IPS-15b (cell line): ENCODE measurements at regions not wholly inside any gene's neighbourhood (a gene's known extent, or its start where the extent isn't known, plus 50 kb on each side); places are given as distances from the start of the nearest gene placed in this dataset.

Source experiments
- H3K27me3 ChIP-seq: one replicate; pipeline ENCODE4 v1.6.1; 2013; ENCODE audit warnings: low read length; ENCODE audit not compliant: control insufficient read depth, insufficient read depth
- H3K36me3 ChIP-seq: one replicate; pipeline ENCODE4 v1.6.1; 2013; ENCODE audit warnings: low read length; ENCODE audit not compliant: control insufficient read depth, insufficient read depth
- H3K4me1 ChIP-seq: one replicate; pipeline ENCODE4 v1.6.1; 2013; ENCODE audit warnings: mild to moderate bottlenecking, low read length; ENCODE audit not compliant: control insufficient read depth, insufficient read depth
- H3K4me3 ChIP-seq: one replicate; pipeline ENCODE4 v1.5.1; 2013; ENCODE audit warnings: low read depth, low read length
- H3K9ac ChIP-seq: one replicate; pipeline ENCODE4 v1.6.1; 2013; ENCODE audit warnings: low read depth, mild to moderate bottlenecking, low read length
- H3K9me3 ChIP-seq: one replicate; pipeline ENCODE4 v1.6.1; 2013; ENCODE audit warnings: mild to moderate bottlenecking, low read length; ENCODE audit not compliant: control insufficient read depth, insufficient read depth

DNA sequence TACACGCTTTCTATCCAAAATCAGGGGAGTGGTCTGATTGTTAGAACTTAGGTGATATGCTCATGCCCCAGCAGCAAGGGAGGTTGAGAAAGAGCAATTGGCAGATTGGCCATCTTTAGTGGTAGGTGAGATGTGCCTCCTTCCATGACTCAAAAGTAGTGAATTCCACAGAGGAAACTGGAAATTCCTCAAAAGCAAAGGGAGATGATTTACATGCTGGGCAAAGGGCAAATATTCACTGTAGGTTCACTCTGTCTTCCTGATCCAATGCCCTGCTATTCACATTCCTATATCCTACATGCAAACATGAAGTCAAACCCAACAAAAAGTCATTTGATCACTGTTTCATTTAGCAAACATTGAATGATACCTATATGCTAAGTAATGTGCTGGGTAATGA, 130.1 kb upstream of the ZNF608 start:
- Histone ChIP-seq H3K4me1 (peaks cover 19% of the 10 kb centered on the region), H3K9ac (no peak overlapping the region), H3K27me3 (no peaks in the 10 kb centered on the region), H3K9me3 (no peaks in the 10 kb centered on the region), H3K4me3 (no peak overlapping the region), H3K36me3 (no peaks in the 10 kb centered on the region)

DNA sequence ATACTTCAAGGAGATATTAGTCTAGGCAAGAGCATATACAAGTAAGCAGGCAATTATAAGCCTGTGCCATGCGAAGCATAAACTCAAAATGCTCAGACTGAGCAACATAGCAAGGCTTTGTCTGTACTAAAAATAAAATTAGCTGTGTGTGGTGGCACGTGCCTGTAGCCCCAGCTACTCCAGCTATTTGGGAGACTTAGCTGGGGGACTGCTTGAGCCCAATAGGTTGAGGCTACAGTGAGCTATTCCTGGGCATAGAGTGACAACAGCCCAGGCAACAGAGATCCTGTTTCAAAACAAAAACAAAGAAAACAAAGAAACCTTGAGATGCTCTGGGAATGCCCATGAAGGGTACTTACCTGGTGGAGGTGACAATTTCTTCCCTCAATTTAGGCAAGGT, 130.5 kb upstream of the ZNF608 start:
- Histone ChIP-seq H3K9ac (no peak overlapping the region), H3K4me1 (peaks cover 19% of the 10 kb centered on the region), H3K36me3 (no peaks in the 10 kb centered on the region)

DNA sequence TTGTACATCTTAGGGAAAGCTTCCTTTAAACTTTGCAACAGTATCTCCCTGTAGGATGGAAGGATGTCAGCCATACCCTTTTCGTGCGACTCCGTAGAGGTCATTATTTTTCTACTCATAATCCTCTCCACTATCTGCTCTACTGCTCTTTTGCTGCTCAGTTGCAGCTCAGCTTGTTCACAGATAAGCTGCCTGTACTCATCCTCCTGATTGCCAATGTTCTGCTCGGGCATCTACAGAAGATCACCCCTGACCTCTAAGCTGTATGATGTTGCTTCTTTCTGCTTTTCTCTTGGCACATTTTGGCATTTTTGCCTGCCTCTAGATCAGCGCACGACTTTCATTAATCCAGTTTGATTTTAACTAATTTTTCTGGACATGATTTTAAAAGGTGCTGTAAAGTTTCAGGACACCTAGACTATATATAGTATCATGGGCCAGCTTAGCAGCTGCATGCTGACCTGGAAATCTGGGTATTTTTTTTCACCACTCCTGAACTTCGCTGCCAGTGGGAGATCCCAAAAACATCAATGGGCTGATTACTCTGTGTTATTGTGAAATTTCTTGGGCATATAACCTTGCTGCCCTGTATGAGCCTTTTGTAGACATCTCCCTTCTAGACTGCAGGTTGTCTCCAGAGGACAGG, 131.2 kb upstream of the ZNF608 start:
- Histone ChIP-seq H3K4me1 (peaks cover 19% of the 10 kb centered on the region), H3K9me3 (no peaks in the 10 kb centered on the region), H3K9ac (no peak overlapping the region), H3K36me3 (no peaks in the 10 kb centered on the region), H3K27me3 (no peaks in the 10 kb centered on the region), H3K4me3 (no peak overlapping the region)

More for the DNA sequence above, 130.5 kb upstream of the ZNF608 start:
- Histone ChIP-seq H3K27me3 (no peaks in the 10 kb centered on the region), H3K9me3 (no peaks in the 10 kb centered on the region), H3K4me3 (no peak overlapping the region)

DNA sequence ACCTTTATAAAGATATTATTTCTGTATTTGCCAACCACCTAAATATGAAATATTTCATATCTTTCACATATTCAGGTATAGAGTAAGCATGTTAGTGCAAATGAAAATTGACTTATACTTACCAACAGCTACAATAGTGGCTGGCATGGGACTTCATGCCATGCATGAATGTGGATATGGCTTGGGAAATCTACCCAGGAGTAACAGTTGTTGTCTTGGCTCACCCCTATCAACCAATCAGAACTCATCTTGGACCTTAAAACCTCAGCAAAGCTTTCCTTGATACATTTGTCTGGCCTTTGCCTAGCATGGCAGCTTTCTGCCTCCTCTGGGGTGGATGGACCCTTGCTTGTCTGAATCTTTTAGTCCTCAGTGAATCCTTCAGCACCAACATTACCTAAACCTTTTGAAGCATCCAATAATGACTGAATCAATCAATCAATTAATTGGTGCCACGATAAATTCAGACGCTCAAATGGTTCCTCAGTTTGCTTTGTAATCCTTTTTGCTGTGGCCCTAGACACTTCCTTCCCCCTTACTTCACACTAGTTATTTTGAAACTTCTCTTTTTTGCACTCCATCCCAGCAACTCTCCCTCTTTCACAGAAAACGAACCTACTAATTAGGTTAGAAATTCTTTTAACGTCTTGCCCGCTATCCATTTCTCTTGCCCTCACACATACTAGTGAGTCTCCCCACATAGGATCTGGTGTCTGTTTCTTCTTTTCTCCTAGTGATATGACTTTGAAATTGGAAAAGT, 132.3 kb upstream of the ZNF608 start:
- peaks cover 15% of the 10 kb centered on the region for H3K4me1 ChIP-seq
- no peaks in the 10 kb centered on the region for H3K27me3 ChIP-seq
- no peak overlapping the region for H3K4me3 ChIP-seq
- no peaks in the 10 kb centered on the region for H3K9me3 ChIP-seq
- no peak overlapping the region for H3K9ac ChIP-seq
- no peaks in the 10 kb centered on the region for H3K36me3 ChIP-seq

DNA sequence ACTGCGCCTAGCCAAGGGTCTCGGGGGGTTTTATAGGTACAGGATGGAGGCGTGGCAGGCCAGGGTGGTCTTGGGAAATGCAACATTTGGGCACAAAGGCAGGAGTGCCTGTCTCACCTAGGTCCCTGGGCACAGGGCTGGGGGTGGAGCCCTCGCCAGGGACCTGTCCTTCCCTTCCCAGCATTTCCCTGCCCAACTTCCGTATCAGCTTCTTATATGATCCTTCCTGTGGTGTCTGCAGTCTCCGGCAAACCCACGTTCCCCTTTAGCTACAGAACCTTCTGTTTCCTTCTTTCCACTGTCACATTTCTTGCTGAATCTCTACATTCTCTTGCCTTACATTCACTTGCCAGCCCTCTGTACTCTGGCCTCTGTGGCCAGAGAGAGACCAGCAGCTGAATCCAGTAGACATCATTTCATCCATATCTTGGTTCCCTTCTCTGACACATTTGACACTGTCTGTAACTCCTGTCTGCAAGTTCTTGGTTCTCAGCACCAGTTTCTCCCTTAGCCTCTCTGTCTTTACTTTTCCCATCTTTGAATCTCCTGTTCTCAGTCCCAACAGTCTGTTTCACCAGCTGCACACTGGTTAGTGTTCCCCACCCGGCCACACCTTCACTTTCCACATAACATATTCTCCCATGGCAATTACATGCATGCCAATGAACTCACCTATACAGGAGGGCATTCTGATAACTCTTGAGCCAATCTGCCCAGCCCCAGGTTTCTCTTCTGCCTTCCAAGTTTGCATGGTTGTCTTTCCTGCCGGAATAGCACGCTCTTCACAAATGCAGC, 134.7 kb upstream of the ZNF608 start:
- Histone ChIP-seq H3K9me3 (no peaks in the 10 kb centered on the region), H3K4me1 (peaks cover 3% of the 10 kb centered on the region), H3K4me3 (no peak overlapping the region), H3K36me3 (no peaks in the 10 kb centered on the region), H3K9ac (no peak overlapping the region), H3K27me3 (no peaks in the 10 kb centered on the region)

DNA sequence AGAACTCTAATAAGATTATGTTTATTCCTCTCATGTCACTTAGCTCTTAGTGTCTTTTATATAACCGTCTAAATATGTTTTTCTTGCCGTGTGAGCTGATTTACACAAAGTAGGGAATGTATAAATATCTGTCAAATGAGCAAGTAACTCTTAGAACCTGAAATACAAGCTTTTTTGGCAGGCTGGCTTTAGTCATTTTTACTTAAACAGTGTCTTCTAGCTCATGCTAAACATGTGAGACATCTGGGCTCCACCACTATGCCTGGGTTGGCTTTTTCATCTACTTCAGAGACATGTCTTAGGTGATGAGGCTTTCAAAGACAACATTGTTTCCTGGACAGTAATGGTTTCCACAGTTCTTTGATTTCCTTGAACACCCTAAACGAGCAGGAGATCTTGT, 137.2 kb upstream of the ZNF608 start:
- H3K36me3 ChIP-seq: no peaks in the 10 kb centered on the region
- H3K9me3 ChIP-seq: no peaks in the 10 kb centered on the region
- H3K9ac ChIP-seq: no peak overlapping the region
- H3K27me3 ChIP-seq: no peaks in the 10 kb centered on the region
- no peak overlapping the region for H3K4me3 ChIP-seq
- peaks cover 10% of the 10 kb centered on the region for H3K4me1 ChIP-seq

DNA sequence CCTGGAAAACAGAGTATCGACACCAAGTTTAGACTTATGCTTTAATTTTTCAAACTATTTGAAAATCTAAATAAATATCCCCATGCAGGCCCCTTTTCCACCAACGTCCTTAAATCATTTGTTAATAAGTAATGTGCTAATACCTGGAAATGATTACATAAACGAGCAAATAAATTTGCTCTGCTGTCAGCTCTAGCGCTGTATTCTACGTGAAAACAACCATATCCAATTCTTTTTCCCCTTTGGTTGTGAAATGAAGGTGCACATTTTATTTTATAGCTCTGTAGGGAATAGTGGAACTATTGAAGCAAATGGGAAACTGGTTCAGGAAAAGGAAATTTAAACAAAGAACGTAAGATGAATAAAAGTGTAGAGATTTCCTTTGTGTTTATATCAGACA, 137.7 kb upstream of the ZNF608 start:
- no peaks in the 10 kb centered on the region for H3K9me3 ChIP-seq
- H3K36me3 ChIP-seq: no peaks in the 10 kb centered on the region
- H3K4me3 ChIP-seq: no peak overlapping the region
- no peaks in the 10 kb centered on the region for H3K27me3 ChIP-seq
- H3K9ac ChIP-seq: no peak overlapping the region
- peaks cover 14% of the 10 kb centered on the region for H3K4me1 ChIP-seq

DNA sequence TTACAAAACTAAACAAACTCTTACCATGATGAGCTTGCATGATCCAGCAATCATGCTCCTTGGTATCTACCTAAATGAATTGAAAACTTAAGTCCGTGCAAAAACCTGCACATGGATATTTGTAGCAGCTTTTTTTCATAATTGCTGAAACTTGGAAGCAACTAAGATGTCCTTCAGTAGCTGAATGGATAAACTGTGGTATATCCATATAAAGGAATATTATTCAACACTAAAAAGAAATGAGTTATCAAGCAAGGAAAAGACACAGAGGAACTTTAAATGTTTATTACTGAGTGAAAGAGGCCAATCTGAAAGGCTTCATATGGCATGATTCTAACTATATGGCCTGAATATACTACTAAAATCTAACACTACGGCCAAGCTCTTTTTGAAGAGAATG, 139.1 kb upstream of the ZNF608 start:
- no peak overlapping the region for H3K9ac ChIP-seq
- H3K27me3 ChIP-seq: no peaks in the 10 kb centered on the region
- no peaks in the 10 kb centered on the region for H3K9me3 ChIP-seq
- H3K36me3 ChIP-seq: no peaks in the 10 kb centered on the region
- no peak overlapping the region for H3K4me3 ChIP-seq
- peaks cover 21% of the 10 kb centered on the region for H3K4me1 ChIP-seq

DNA sequence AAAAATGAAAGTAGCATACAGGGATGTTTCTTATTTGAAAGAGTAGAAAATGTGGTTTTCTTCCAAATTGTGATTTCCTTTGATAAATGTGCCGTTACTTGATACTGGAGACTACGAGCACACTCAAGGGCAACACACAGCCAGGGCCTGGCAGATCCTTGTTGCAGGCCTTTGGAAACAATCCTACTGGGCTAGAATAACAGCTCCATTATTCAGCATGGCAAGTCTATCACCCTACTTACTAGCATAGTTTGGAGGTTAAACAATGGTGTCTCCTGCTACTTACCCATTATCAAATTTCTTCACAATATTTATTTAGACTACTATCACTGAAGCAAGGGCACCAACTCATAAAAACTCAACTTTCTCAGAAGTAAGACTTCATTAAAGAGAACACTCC, 140.8 kb upstream of the ZNF608 start:
- Histone ChIP-seq H3K4me1 (peaks cover 21% of the 10 kb centered on the region), H3K9me3 (no peaks in the 10 kb centered on the region), H3K27me3 (no peaks in the 10 kb centered on the region), H3K9ac (no peak overlapping the region), H3K4me3 (no peak overlapping the region), H3K36me3 (no peaks in the 10 kb centered on the region)

DNA sequence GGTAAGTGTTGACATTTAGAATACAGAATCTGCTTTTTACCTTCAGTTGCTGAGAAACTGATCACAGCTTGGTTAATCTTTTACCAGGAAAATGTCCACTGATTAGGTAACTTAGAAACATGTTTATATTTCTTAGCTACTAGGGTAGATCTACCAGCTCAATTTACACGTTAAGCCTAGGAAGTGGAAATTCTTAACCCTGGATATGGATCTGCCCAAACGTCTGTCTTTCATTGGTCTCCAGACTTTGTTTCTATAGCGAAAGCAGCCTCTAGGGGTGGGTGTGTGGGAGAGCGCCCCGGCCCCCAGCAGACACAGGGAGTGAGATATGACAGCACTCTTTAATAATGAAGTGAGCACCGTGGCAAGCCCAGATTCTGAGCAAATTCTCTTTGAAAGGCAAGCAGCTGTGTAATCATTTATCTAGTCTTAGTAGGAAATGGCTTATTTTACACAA, 141.6 kb upstream of the ZNF608 start:
- Histone ChIP-seq H3K9ac (no peak overlapping the region), H3K27me3 (no peaks in the 10 kb centered on the region), H3K4me3 (no peak overlapping the region)

DNA sequence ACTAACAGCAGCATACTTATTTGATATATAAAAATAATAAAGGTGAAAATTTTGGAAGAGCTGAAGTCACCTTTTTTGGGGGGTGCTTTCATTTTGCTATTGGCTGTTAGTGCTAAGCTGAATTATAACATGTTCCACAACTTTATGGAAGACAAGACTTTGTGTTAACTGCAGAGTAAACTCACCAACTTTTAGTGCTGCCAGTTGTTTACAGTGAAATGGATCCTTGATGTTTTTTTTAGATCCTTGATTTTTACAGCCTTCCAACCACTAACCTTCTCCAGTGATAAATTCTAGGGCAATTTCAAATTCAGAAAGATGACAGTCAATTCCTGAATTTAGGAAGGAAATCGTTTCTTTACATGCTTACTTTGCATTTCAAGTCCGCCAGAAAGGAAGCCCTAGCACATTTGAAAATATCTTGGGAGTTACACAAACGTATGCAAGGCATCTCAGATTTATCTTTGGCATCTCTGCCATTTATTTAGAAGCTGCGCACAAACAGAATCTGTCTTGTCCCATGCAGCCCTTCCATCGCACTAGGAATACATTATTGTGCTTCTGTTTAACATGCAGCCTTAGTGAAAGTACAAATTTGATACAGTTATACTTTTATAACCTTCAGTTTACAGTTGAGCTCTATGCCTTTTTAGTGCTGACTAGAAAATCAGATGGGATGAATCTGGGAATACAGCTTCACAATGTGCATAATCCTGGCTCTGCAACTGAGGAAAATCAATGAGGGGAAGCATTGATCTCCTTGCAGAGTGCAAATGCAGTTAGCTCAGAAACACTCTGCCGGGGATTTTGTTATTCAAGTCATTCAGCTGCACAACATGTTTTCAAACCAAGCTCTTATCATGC, 142.4 kb upstream of the ZNF608 start:
- no peaks in the 10 kb centered on the region for H3K36me3 ChIP-seq
- H3K9ac ChIP-seq: no peak overlapping the region
- no peaks in the 10 kb centered on the region for H3K9me3 ChIP-seq
- peaks cover 21% of the 10 kb centered on the region for H3K4me1 ChIP-seq
- H3K4me3 ChIP-seq: no peak overlapping the region
- no peaks in the 10 kb centered on the region for H3K27me3 ChIP-seq

More for the DNA sequence above, 141.6 kb upstream of the ZNF608 start:
- H3K9me3 ChIP-seq: no peaks in the 10 kb centered on the region
- peaks cover 21% of the 10 kb centered on the region for H3K4me1 ChIP-seq
- no peaks in the 10 kb centered on the region for H3K36me3 ChIP-seq
